ENCODE measurements at regions not wholly inside any gene's neighbourhood (a gene's known extent, or its start where the extent isn't known, plus 50 kb on each side); places are given as distances from the start of the nearest gene placed in this dataset.

- no peak for DNase-seq
Measured at GRCh38 chr6:169957351-169957963, 206.0 kb downstream of the ERMARD start.

- no peak for DNase-seq
Measured at GRCh38 chr6:169956580-169956979, 205.2 kb downstream of the ERMARD start.

GRCh38 chr6:169955731-169956437 lies 204.5 kb downstream of the ERMARD start:
- no peak for DNase-seq

- DNase-seq, result no peak
Measured at GRCh38 chr6:169954977-169955376, 203.6 kb downstream of the ERMARD start.

- no peak for DNase-seq
Measured at GRCh38 chr6:169953686-169954085, 202.3 kb downstream of the ERMARD start.

GRCh38 chr6:169950558-169950957 lies 199.1 kb downstream of the ERMARD start:
- DNase-seq, result peak in 2 of 51 donors; percentile 16 to 21

- DNase-seq, result no peak
Measured at GRCh38 chr6:169949511-169950097, 198.2 kb downstream of the ERMARD start.

GRCh38 chr6:169946971-169947370 lies 195.5 kb downstream of the ERMARD start:
- DNase-seq, result no peak

- DNase-seq, result no peak
Measured at GRCh38 chr6:169945117-169945516, 193.7 kb downstream of the ERMARD start.

GRCh38 chr6:169944415-169944814 lies 193.0 kb downstream of the ERMARD start:
- no peak for DNase-seq

- DNase-seq, result no peak
Measured at GRCh38 chr6:169944061-169944337, 192.6 kb downstream of the ERMARD start.

- DNase-seq, result no peak
Measured at GRCh38 chr6:169943241-169944060, 192.0 kb downstream of the ERMARD start.

- DNase-seq, result no peak
Measured at GRCh38 chr6:169942173-169942572, 190.8 kb downstream of the ERMARD start.

GRCh38 chr6:169940481-169941271 lies 189.3 kb downstream of the ERMARD start:
- no peak for DNase-seq

- no peak for DNase-seq
Measured at GRCh38 chr6:169939554-169940164, 188.2 kb downstream of the ERMARD start.

- DNase-seq, result no peak
Measured at GRCh38 chr6:169938731-169939130, 187.3 kb downstream of the ERMARD start.

- no peak for DNase-seq
Measured at GRCh38 chr6:169938262-169938701, 186.9 kb downstream of the ERMARD start.

- no peak for DNase-seq
Measured at GRCh38 chr6:169937389-169938261, 186.2 kb downstream of the ERMARD start.

- no peak for DNase-seq
Measured at GRCh38 chr6:169936355-169936975, 185.0 kb downstream of the ERMARD start.
